IMR-90 (cell line): ENCODE measurements at regions not wholly inside any gene's neighbourhood (a gene's known extent, or its start where the extent isn't known, plus 50 kb on each side); places are given as distances from the start of the nearest gene placed in this dataset.

Experiments used
- ATAC-seq: fragments of 200-7000 bp; cut with Tn5 transposase; 2 replicates; pipeline ENCODE4 v1.9.1; 2020; ENCODE audit warnings: low read depth, mild to moderate bottlenecking, moderate library complexity
- BruUV-seq: library from RNA; stranded (reverse); fragments of 400-500 nt; replicated peaks from 2 replicates; lab custom pipeline; 2021; lab: Mats Ljungman, UMichigan
- CTCF ChIA-PET: fragments of 300-600 bp; formaldehyde crosslinking; extraction: SDS; loops from one replicate; lab custom pipeline; 2021; ENCODE audit warnings: antibody characterized with exemption; lab: Yijun Ruan, JAX
- POLR2A ChIA-PET: fragments of 300-600 bp; sonication (Branson Sonifier 250); formaldehyde crosslinking; loops from one replicate; lab custom pipeline; 2022; ENCODE audit warnings: antibody characterized with exemption; ENCODE audit not compliant: unreplicated experiment; lab: Charles Lee
- DNase-seq: peaks from one replicate; pipeline ENCODE4 v3.0.0; 2013
- H2AFZ ChIP-seq: replicated peaks from 2 replicates; pipeline ENCODE3; 2013; ENCODE audit warnings: low read length, mild to moderate bottlenecking; ENCODE audit not compliant: poor library complexity
- H2AK5ac ChIP-seq: 2 replicates; pipeline ENCODE4 v1.6.1; 2013; ENCODE audit warnings: low read depth, low read length, inconsistent platforms
- H2AK9ac ChIP-seq: replicated peaks from 2 replicates; pipeline ENCODE3; 2013; ENCODE audit warnings: mild to moderate bottlenecking, low read depth, low read length, moderate library complexity; ENCODE audit not compliant: poor library complexity
- H2BK120ac ChIP-seq: 2 replicates; pipeline ENCODE4 v1.6.1; 2013; ENCODE audit warnings: low read depth, low read length, inconsistent platforms
- H2BK15ac ChIP-seq: 3 replicates; pipeline ENCODE4 v1.6.1; 2013; ENCODE audit warnings: low read depth, low read length, inconsistent platforms
- H2BK20ac ChIP-seq: 2 replicates; pipeline ENCODE4 v1.6.1; 2013; ENCODE audit warnings: low read depth, mild to moderate bottlenecking, inconsistent platforms, low read length, moderate library complexity
- H2BK5ac ChIP-seq: 2 replicates; pipeline ENCODE4 v1.6.1; 2013; ENCODE audit warnings: mild to moderate bottlenecking, low read depth, low read length, inconsistent platforms; ENCODE audit not compliant: poor library complexity, severe bottlenecking
- H3K14ac ChIP-seq: replicated peaks from 2 replicates; pipeline ENCODE4 v1.6.1; 2013; ENCODE audit warnings: low read depth, low read length, inconsistent platforms
- H3K18ac ChIP-seq: 2 replicates; pipeline ENCODE4 v1.6.1; 2013; ENCODE audit warnings: low read depth, low read length, control low read depth
- H3K23ac ChIP-seq: 2 replicates; pipeline ENCODE4 v1.6.1; 2013; ENCODE audit warnings: low read depth, low read length, inconsistent platforms
- H3K27ac ChIP-seq: 2 replicates; pipeline ENCODE4 v1.5.1; 2013; ENCODE audit warnings: mild to moderate bottlenecking, control low read depth, low read length; ENCODE audit not compliant: insufficient read depth
- H3K27me3 ChIP-seq: 2 replicates; pipeline ENCODE4 v1.6.1; 2013; ENCODE audit warnings: low read length; ENCODE audit not compliant: control insufficient read depth, insufficient read depth
- H3K36me3 ChIP-seq: 2 replicates; pipeline ENCODE4 v1.6.1; 2013; ENCODE audit warnings: low read length, mixed read lengths; ENCODE audit not compliant: control insufficient read depth, insufficient read depth
- H3K4ac ChIP-seq: 2 replicates; pipeline ENCODE4 v1.6.1; 2013; ENCODE audit warnings: low read depth, low read length, inconsistent platforms
- H3K4me1 ChIP-seq: 2 replicates; pipeline ENCODE4 v1.6.1; 2013; ENCODE audit warnings: low read length, mixed read lengths; ENCODE audit not compliant: control insufficient read depth, insufficient read depth
- H3K4me2 ChIP-seq: 2 replicates; pipeline ENCODE4 v1.6.1; 2013; ENCODE audit warnings: low read depth, mild to moderate bottlenecking, control low read depth, low read length, moderate library complexity
- H3K4me3 ChIP-seq: 2 replicates; pipeline ENCODE4 v1.5.1; 2013; ENCODE audit warnings: low read depth, mild to moderate bottlenecking, control low read depth, low read length, moderate library complexity; ENCODE audit not compliant: insufficient read depth
- H3K56ac ChIP-seq: 2 replicates; pipeline ENCODE4 v1.6.1; 2013; ENCODE audit warnings: low read length, inconsistent platforms; ENCODE audit not compliant: insufficient read depth; ENCODE audit errors: extremely low read depth
- H3K79me1 ChIP-seq, 2 experiments: 2 replicates each; pipeline ENCODE4 v1.6.1; 2013; ENCODE audit warnings: low read length in 2 of 2, inconsistent platforms in 1 of 2, low read depth in 1 of 2
- H3K9ac ChIP-seq: 2 replicates; pipeline ENCODE4 v1.6.1; 2013; ENCODE audit warnings: low read depth, low read length, control low read depth
- H3K9me1 ChIP-seq: 2 replicates; pipeline ENCODE4 v1.6.1; 2013; ENCODE audit warnings: low read length, inconsistent platforms; ENCODE audit not compliant: insufficient read depth
- H3K9me3 ChIP-seq: 2 replicates; pipeline ENCODE4 v1.6.1; 2013; ENCODE audit warnings: low read length; ENCODE audit not compliant: control insufficient read depth, insufficient read depth
- H4K20me1 ChIP-seq: 2 replicates; pipeline ENCODE4 v1.6.1; 2013; ENCODE audit warnings: low read length, inconsistent platforms; ENCODE audit not compliant: insufficient read depth
- H4K5ac ChIP-seq: 2 replicates; pipeline ENCODE4 v1.6.1; 2013; ENCODE audit warnings: mild to moderate bottlenecking, low read depth, low read length, control low read depth
- H4K8ac ChIP-seq, 2 experiments: 2 replicates each; pipeline ENCODE4 v1.6.1; 2013; ENCODE audit warnings: low read depth in 2 of 2, low read length in 2 of 2, control low read depth in 1 of 2, inconsistent platforms in 1 of 2
- H4K91ac ChIP-seq: 2 replicates; pipeline ENCODE4 v1.6.1; 2013; ENCODE audit warnings: low read depth, low read length, inconsistent platforms; ENCODE audit not compliant: insufficient read depth
- BHLHE40 ChIP-seq: fragments of 150-350 bp; IDR thresholded peaks from 2 replicates; pipeline ENCODE4 v1.6.1; 2016; ENCODE audit warnings: mild to moderate bottlenecking, low read depth, low read length
- CEBPB ChIP-seq: IDR thresholded peaks from 2 replicates; pipeline ENCODE4 v1.6.1; 2012; ENCODE audit warnings: low read depth, low read length, improper control_type of control experiment
- CHD1 ChIP-seq: IDR thresholded peaks from 2 replicates; pipeline ENCODE4 v1.6.1; 2012; ENCODE audit warnings: low read depth, low read length, improper control_type of control experiment
- CTCF ChIP-seq: conservative IDR thresholded peaks from 2 replicates; pipeline ENCODE4 v1.5.1; 2012; ENCODE audit warnings: mild to moderate bottlenecking, low read depth, low read length, improper control_type of control experiment
- ELK1 ChIP-seq: fragments of 150-350 bp; IDR thresholded peaks from 2 replicates; pipeline ENCODE4 v1.6.1; 2016; ENCODE audit warnings: low read depth, mild to moderate bottlenecking, low read length, moderate library complexity, borderline replicate concordance
- FOS ChIP-seq: fragments of 150-350 bp; IDR thresholded peaks from 2 replicates; pipeline ENCODE4 v1.6.1; 2016; ENCODE audit warnings: low read depth, low read length
- MAFK ChIP-seq: IDR thresholded peaks from 2 replicates; pipeline ENCODE4 v1.6.1; 2012; ENCODE audit warnings: low read depth, low read length, improper control_type of control experiment
- MAZ ChIP-seq: IDR thresholded peaks from 2 replicates; pipeline ENCODE4 v1.6.1; 2012; ENCODE audit warnings: low read depth, mild to moderate bottlenecking, low read length, improper control_type of control experiment, moderate library complexity, borderline replicate concordance
- MXI1 ChIP-seq: IDR thresholded peaks from 2 replicates; pipeline ENCODE4 v1.6.1; 2012; ENCODE audit warnings: low read depth, mild to moderate bottlenecking, low read length, moderate library complexity, borderline replicate concordance
- NFE2L2 ChIP-seq: fragments of 150-350 bp; IDR thresholded peaks from 2 replicates; pipeline ENCODE4 v1.6.1; 2016; ENCODE audit warnings: low read depth, mild to moderate bottlenecking, low read length
- POLR2A ChIP-seq: IDR thresholded peaks from 2 replicates; pipeline ENCODE4 v1.6.1; 2012; ENCODE audit warnings: mild to moderate bottlenecking, low read depth, low read length
- RAD21 ChIP-seq: IDR thresholded peaks from 2 replicates; pipeline ENCODE4 v1.6.1; 2012; ENCODE audit warnings: low read length, improper control_type of control experiment
- RCOR1 ChIP-seq: IDR thresholded peaks from 2 replicates; pipeline ENCODE4 v1.6.1; 2012; ENCODE audit warnings: mild to moderate bottlenecking, low read length, improper control_type of control experiment; ENCODE audit not compliant: insufficient replicate concordance
- RFX5 ChIP-seq: IDR thresholded peaks from 2 replicates; pipeline ENCODE4 v1.8.0; 2012; ENCODE audit warnings: low read depth, mild to moderate bottlenecking, low read length, moderate library complexity
- SMC3 ChIP-seq: fragments of 150-350 bp; IDR thresholded peaks from 2 replicates; pipeline ENCODE4 v1.6.1; 2016; ENCODE audit warnings: low read depth, mild to moderate bottlenecking, antibody characterized with exemption, low read length, moderate library complexity
- USF2 ChIP-seq: fragments of 150-350 bp; IDR thresholded peaks from 2 replicates; pipeline ENCODE4 v1.6.1; 2017; ENCODE audit warnings: mild to moderate bottlenecking, antibody characterized with exemption, low read length, low read depth
- WGBS, 2 experiments: methylation state at CpG; one replicate each; pipeline versions ENCODE4 v1.1.5 to v1.1.7; 2013; ENCODE audit warnings: missing lambda C conversion rate in 2 of 2; ENCODE audit not compliant: insufficient read length in 1 of 2; ENCODE audit errors: extremely low coverage in 2 of 2; 5-methylcytosine and 5-hydroxymethylcytosine counted together
- dilution Hi-C: fragments of 300-500 bp; cut with HindIII; formaldehyde crosslinking; loops from one replicate; pipeline ENCODE4 v1.14.3; 2018; ENCODE audit warnings: low sequenced_read_pairs; ENCODE audit not compliant: unreplicated experiment
- in situ Hi-C: fragments of 300-500 bp; cut with MboI; formaldehyde crosslinking; loops from 3 replicates; pipeline ENCODE4 v1.14.3; 2019; ENCODE audit warnings: low sequenced_read_pairs, inconsistent platforms, mixed read lengths
- intact Hi-C: fragments of 100-400 bp; cut with micrococcal nuclease; formaldehyde crosslinking; loops from 2 replicates; pipeline ENCODE4 v1.10.0; 2022

- no peaks in the 10 kb centered on the region for H4K20me1 ChIP-seq
- no peak overlapping the region for H3K27ac ChIP-seq
- no peak overlapping the region for H3K4ac ChIP-seq
- H3K18ac ChIP-seq, result no peak overlapping the region
- H3K27me3 ChIP-seq, result peaks cover 41% of the 10 kb centered on the region; the same call in 1 of the 2 replicates
- peaks cover 14% of the 10 kb centered on the region; the same call in 1 of the 2 replicates for H3K4me1 ChIP-seq
- H2AK9ac ChIP-seq, result no peak overlapping the region
- H3K23ac ChIP-seq, result no peak overlapping the region
- H3K9ac ChIP-seq, result no peak overlapping the region
- H4K91ac ChIP-seq, result no peak overlapping the region; the same call in 1 of the 2 replicates
- 75% methylated on average over 2 of the region's 6 CpGs; no CpG with 5 or more reads in 1 of the 2 experiments for WGBS, 2 experiments
- H3K4me2 ChIP-seq, result no peak overlapping the region
- CTCF ChIA-PET, result interaction anchor here (0.6 kb wide), 1 partner anchor 24 kb away, joined by 4 read pairs; no protein-coding TSS in a partner anchor
- no peak overlapping the region for H4K8ac ChIP-seq
- no peak overlapping the region for H2BK120ac ChIP-seq
- H3K14ac ChIP-seq, result no peak overlapping the region
- dilution Hi-C loops, result no loop called here
- no TSS peak for BruUV-seq
- ATAC-seq, result peak; percentile 48
- no peaks in the 10 kb centered on the region for H3K79me1 ChIP-seq
- no peak overlapping the region for H4K5ac ChIP-seq
- TF ChIP-seq USF2, result no peak
- no peak for TF ChIP-seq POLR2A
- TF ChIP-seq BHLHE40, result no peak
- TF ChIP-seq RCOR1, result no peak
- no peak for TF ChIP-seq MXI1
- no peak for TF ChIP-seq RAD21
- no peak for TF ChIP-seq MAZ
- no peak for TF ChIP-seq MAFK
- TF ChIP-seq NFE2L2, result no peak
- TF ChIP-seq CTCF, result no peak
- TF ChIP-seq FOS, result no peak
- no peak for TF ChIP-seq ELK1
- no peak for TF ChIP-seq CHD1
- TF ChIP-seq RFX5, result no peak
- TF ChIP-seq SMC3, result no peak
- TF ChIP-seq CEBPB, result no peak
- H3K9me1 ChIP-seq, result no peaks in the 10 kb centered on the region
- intact Hi-C loops, result loop anchor here (10.0 kb wide), 1 partner anchor 333 kb away; no protein-coding TSS in a partner anchor
- H2AK5ac ChIP-seq, result no peak overlapping the region
- no peak overlapping the region for H3K56ac ChIP-seq
- no peak overlapping the region for H2BK5ac ChIP-seq
- no peaks in the 10 kb centered on the region for H3K9me3 ChIP-seq
- no peak overlapping the region for H3K4me3 ChIP-seq
- DNase-seq, result peak; percentile 2
- no peak overlapping the region for H2AFZ ChIP-seq
- no peak overlapping the region for H2BK15ac ChIP-seq
- no peak overlapping the region for H2BK20ac ChIP-seq
- in situ Hi-C loops, result no loop called here
- POLR2A ChIA-PET, result no interaction called here
- no peaks in the 10 kb centered on the region for H3K36me3 ChIP-seq
These were observed 159.1 kb upstream of the RAB4A start for GRCh38 chr1:229111703-229112319.
